SK-N-SH (cell line): ENCODE measurements at regions not wholly inside any gene's neighbourhood (a gene's known extent, or its start where the extent isn't known, plus 50 kb on each side); places are given as distances from the start of the nearest gene placed in this dataset.

Source experiments
- CTCF ChIA-PET: fragments of 300-600, 350-600 bp; formaldehyde crosslinking; extraction: SDS; loops from one replicate; lab custom pipeline; 2021; lab: Yijun Ruan, JAX
- POLR2A ChIA-PET: fragments of 350-600 bp; sonication (Branson Sonifier 250); formaldehyde crosslinking; extraction: SDS; loops from one replicate; lab custom pipeline; 2020; ENCODE audit warnings: antibody characterized with exemption, inconsistent platforms; lab: Yijun Ruan, JAX
- DNase-seq: peaks from one replicate; pipeline ENCODE4 v3.0.0; 2012
- H2AFZ ChIP-seq: fragments of 200-600 bp; sonication (generic); 2 replicates; pipeline ENCODE4 v1.8.1; 2016; ENCODE audit warnings: antibody characterized with exemption, mild to moderate bottlenecking, low read depth
- H3F3A ChIP-seq: fragments of 200-600 bp; sonication (generic); replicated peaks from 2 replicates; pipeline ENCODE3; 2016; ENCODE audit warnings: antibody characterized with exemption, mild to moderate bottlenecking; ENCODE audit not compliant: insufficient read depth
- H3K27ac ChIP-seq, 2 experiments: fragments of 200-500 bp in 1 of 2; fragments of 200-600 bp in 1 of 2; sonication (Bioruptor generic) in 1 of 2; sonication (generic), shearing (Covaris generic) in 1 of 2; 2 replicates each; pipeline versions ENCODE4 v1.5.1 to v1.6.1; 2014 to 2016; ENCODE audit warnings: low read depth in 2 of 2, inconsistent platforms in 1 of 2, low read length in 1 of 2, mild to moderate bottlenecking in 1 of 2, mixed read lengths in 1 of 2
- H3K27me3 ChIP-seq: fragments of 200-600 bp; sonication (generic), shearing (Covaris generic); 2 replicates; pipeline ENCODE4 v1.6.1; 2016; ENCODE audit warnings: mixed run types; ENCODE audit not compliant: insufficient read depth
- H3K36me3 ChIP-seq, 2 experiments: fragments of 200-500 bp in 1 of 2; fragments of 200-600 bp in 1 of 2; sonication (Bioruptor generic) in 1 of 2; sonication (generic) in 1 of 2; replicated peaks in 1 of 2; 2 replicates each; pipeline versions ENCODE3 to v1.5.1; 2014 to 2016; ENCODE audit warnings: low read length in 1 of 2, mild to moderate bottlenecking in 1 of 2; ENCODE audit not compliant: insufficient read depth in 2 of 2, control insufficient read depth in 1 of 2
- H3K4me1 ChIP-seq, 2 experiments: fragments of 200-500 bp in 1 of 2; fragments of 200-600 bp in 1 of 2; sonication (Bioruptor generic) in 1 of 2; sonication (generic), shearing (Covaris generic) in 1 of 2; 2 replicates each; pipeline versions ENCODE4 v1.5.1 to v1.6.1; 2014 to 2016; ENCODE audit warnings: low read depth in 1 of 2, low read length in 1 of 2, mixed run types in 1 of 2; ENCODE audit not compliant: insufficient read depth in 2 of 2, control insufficient read depth in 1 of 2
- H3K4me2 ChIP-seq: fragments of 200-600 bp; sonication (generic), shearing (Covaris generic); 2 replicates; pipeline ENCODE4 v1.6.1; 2017; ENCODE audit warnings: mixed run types
- H3K4me3 ChIP-seq, 2 experiments: fragments of 200-500 bp in 1 of 2; fragments of 200-600 bp in 1 of 2; sonication (Bioruptor generic) in 1 of 2; sonication (generic), shearing (Covaris generic) in 1 of 2; 2 replicates each; pipeline versions ENCODE4 v1.5.1 to v1.8.1; 2014 to 2016; ENCODE audit warnings: low read depth in 2 of 2, inconsistent platforms in 1 of 2, low read length in 1 of 2, mild to moderate bottlenecking in 1 of 2, mixed read lengths in 1 of 2, moderate library complexity in 1 of 2
- H3K79me2 ChIP-seq: fragments of 200-600 bp; sonication (generic); 2 replicates; pipeline ENCODE4 v1.8.1; 2017; ENCODE audit warnings: mild to moderate bottlenecking; ENCODE audit not compliant: insufficient read depth
- H3K9ac ChIP-seq: fragments of 200-600 bp; sonication (generic); 2 replicates; pipeline ENCODE4 v1.6.1; 2017; ENCODE audit warnings: mixed run types
- H3K9me2 ChIP-seq: fragments of 200-600 bp; sonication (generic); 2 replicates; pipeline ENCODE4 v1.6.1; 2017; ENCODE audit warnings: mixed run types
- H3K9me3 ChIP-seq: fragments of 200-600 bp; sonication (generic); 2 replicates; pipeline ENCODE4 v1.6.1; 2017; ENCODE audit warnings: mixed run types, mild to moderate bottlenecking, moderate library complexity
- H4K20me1 ChIP-seq: fragments of 200-600 bp; sonication (generic); 2 replicates; pipeline ENCODE4 v1.6.1; 2017; ENCODE audit warnings: mild to moderate bottlenecking, mixed run types; ENCODE audit not compliant: insufficient read depth
- CHD2 ChIP-seq: fragments of 150-350 bp; IDR thresholded peaks from 2 replicates; pipeline ENCODE4 v1.6.1; 2018; ENCODE audit warnings: low read length; ENCODE audit not compliant: partially characterized antibody
- CTCF ChIP-seq: fragments of 200-600 bp; sonication (generic); IDR thresholded peaks from 2 replicates; pipeline ENCODE4 v1.6.1; 2017; ENCODE audit warnings: antibody characterized with exemption, mild to moderate bottlenecking, moderate library complexity
- EP300 ChIP-seq, 2 experiments: IDR thresholded peaks; 2 replicates each; pipeline versions ENCODE4 v1.4.0 to v1.6.1; 2012; ENCODE audit warnings: borderline replicate concordance in 1 of 2, low read depth in 1 of 2, low read length in 1 of 2
- FOXJ3 ChIP-seq: sonication (generic); formaldehyde crosslinking; IDR thresholded peaks from 2 replicates; pipeline ENCODE4 v1.5.1; 2020; ENCODE audit warnings: mild to moderate bottlenecking, missing genetic modification reagents
- IRF3 ChIP-seq: fragments of 150-350 bp; IDR thresholded peaks from 2 replicates; pipeline ENCODE4 v1.6.1; 2016; ENCODE audit warnings: mild to moderate bottlenecking, low read depth, low read length
- JUND ChIP-seq: IDR thresholded peaks from 2 replicates; pipeline ENCODE4 v1.4.0; 2012
- MAX ChIP-seq: IDR thresholded peaks from 2 replicates; pipeline ENCODE4 v1.4.0; 2012; ENCODE audit warnings: low read depth
- MEF2A ChIP-seq: IDR thresholded peaks from 2 replicates; pipeline ENCODE4 v1.4.0; 2012; ENCODE audit warnings: low read depth, borderline replicate concordance
- NFIC ChIP-seq: IDR thresholded peaks from 2 replicates; pipeline ENCODE4 v1.4.0; 2012; ENCODE audit warnings: borderline replicate concordance
- NRF1 ChIP-seq: IDR thresholded peaks from 2 replicates; pipeline ENCODE4 v1.6.1; 2012; ENCODE audit warnings: low read depth, mild to moderate bottlenecking, low read length
- POLR2AphosphoS5 ChIP-seq: IDR thresholded peaks from 2 replicates; pipeline ENCODE4 v1.6.1; 2012; ENCODE audit warnings: low read depth, low read length
- REST ChIP-seq: IDR thresholded peaks from 2 replicates; pipeline ENCODE4 v1.6.1; 2012; ENCODE audit warnings: mild to moderate bottlenecking, low read depth, low read length, moderate library complexity
- SMC3 ChIP-seq: IDR thresholded peaks from 2 replicates; pipeline ENCODE4 v1.6.1; 2012; ENCODE audit warnings: low read depth, low read length, improper control_type of control experiment
- TAF1 ChIP-seq: IDR thresholded peaks from 2 replicates; pipeline ENCODE4 v1.6.1; 2012; ENCODE audit warnings: low read depth, mild to moderate bottlenecking, low read length, moderate library complexity, borderline replicate concordance
- USF1 ChIP-seq: IDR thresholded peaks from 2 replicates; pipeline ENCODE4 v1.4.0; 2012; ENCODE audit warnings: low read depth, borderline replicate concordance
- WGBS: methylation state at CpG from one replicate; pipeline ENCODE4 v1.1.6; 2017; ENCODE audit warnings: low lambda C conversion rate; 5-methylcytosine and 5-hydroxymethylcytosine counted together
- TF ChIP-seq, protein P1 (sequence below): IDR thresholded peaks from 2 replicates; pipeline ENCODE4; 2012

- POLR2A ChIA-PET: no interaction called here
Observed at GRCh38 chr5:93208141-93208751, 372.8 kb downstream of the NR2F1-AS1 start.

DNA sequence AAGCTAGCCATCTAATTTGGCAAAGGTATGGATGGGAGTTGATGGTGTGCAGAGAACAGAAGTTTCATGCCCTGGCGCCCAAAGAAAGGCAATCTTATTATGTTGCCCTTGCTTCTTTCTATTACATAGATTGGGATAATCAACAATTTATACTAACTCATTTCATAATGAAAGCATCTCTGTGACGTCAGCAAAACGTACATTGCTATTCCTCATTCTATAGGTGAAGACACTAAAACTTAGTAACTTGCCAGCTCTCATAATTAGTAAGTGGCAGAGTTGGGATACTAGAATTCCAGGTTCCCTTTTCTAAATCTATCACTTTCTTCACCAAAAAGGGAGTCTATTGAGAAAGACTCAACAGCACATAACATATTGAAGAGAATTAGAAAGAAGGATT, 374.8 kb downstream of the NR2F1-AS1 start:
- WGBS: 95% methylated on average over 3 of the region's 3 CpGs
- no peak overlapping the region for H2AFZ ChIP-seq
- no peaks in the 10 kb centered on the region for H3K9me2 ChIP-seq
- H3K27me3 ChIP-seq: no peaks in the 10 kb centered on the region
- H3F3A ChIP-seq: no peaks in the 10 kb centered on the region
- ChIA-PET POLR2A (no interaction called here), CTCF (no interaction called here)
- no peaks in the 10 kb centered on the region for H3K36me3 ChIP-seq
- DNase-seq: no peak
- H3K4me1 ChIP-seq: peaks cover under 1 to 4% of the 10 kb centered on the region in 2 experiments; a peak in 2 of 4 replicates
- H3K9me3 ChIP-seq: no peaks in the 10 kb centered on the region
- H3K9ac ChIP-seq: no peak overlapping the region
- H3K4me3 ChIP-seq: no peak overlapping the region
- no peak overlapping the region for H3K27ac ChIP-seq
- H3K79me2 ChIP-seq: no peaks in the 10 kb centered on the region
- H3K4me2 ChIP-seq: no peak overlapping the region
- no peaks in the 10 kb centered on the region for H4K20me1 ChIP-seq
- TF ChIP-seq NFIC (no peak), CTCF (no peak), REST (no peak), IRF3 (no peak), EP300 (IDR thresholded peaks at IDR 0.05; ENCODE audit: borderline replicate concordance in 1 of 2, low read depth in 1 of 2, low read length in 1 of 2) (no peak), POLR2AphosphoS5 (no peak), FOXJ3 (CRISPR knock-in tag) (no peak), NRF1 (no peak), SMC3 (no peak), MEF2A (no peak), TAF1 (no peak), USF1 (no peak)

More at GRCh38 chr5:93208141-93208751, 372.8 kb downstream of the NR2F1-AS1 start:
- no peaks in the 10 kb centered on the region for H3K36me3 ChIP-seq
- H3K79me2 ChIP-seq: no peaks in the 10 kb centered on the region
- peak overlapping the region; percentile 46 to 78; a peak in 3 of 4 replicates for H3K27ac ChIP-seq
- H3K9me3 ChIP-seq: no peaks in the 10 kb centered on the region
- H3K9me2 ChIP-seq: no peaks in the 10 kb centered on the region
- H3K4me1 ChIP-seq: peaks cover 0 to 4% of the 10 kb centered on the region in 2 experiments; a peak in 1 of 4 replicates
- no peak overlapping the region for H3K9ac ChIP-seq
- H4K20me1 ChIP-seq: no peaks in the 10 kb centered on the region
- H3K27me3 ChIP-seq: no peaks in the 10 kb centered on the region
- TF ChIP-seq NFIC (0 out of 2 replicates have a peak, but pooled peaks have one; percentile 3), JUND (no peak), MEF2A (0 out of 2 replicates have a peak, but pooled peaks have one; percentile 18), MAX (no peak), EP300 (IDR thresholded peaks at IDR 0.05; ENCODE audit: borderline replicate concordance in 1 of 2, low read depth in 1 of 2, low read length in 1 of 2) (peak in 1 of 2 experiments; percentile 8; a peak in 1 of 4 replicates), CHD2 (no peak)
- TF ChIP-seq, protein P1, sequence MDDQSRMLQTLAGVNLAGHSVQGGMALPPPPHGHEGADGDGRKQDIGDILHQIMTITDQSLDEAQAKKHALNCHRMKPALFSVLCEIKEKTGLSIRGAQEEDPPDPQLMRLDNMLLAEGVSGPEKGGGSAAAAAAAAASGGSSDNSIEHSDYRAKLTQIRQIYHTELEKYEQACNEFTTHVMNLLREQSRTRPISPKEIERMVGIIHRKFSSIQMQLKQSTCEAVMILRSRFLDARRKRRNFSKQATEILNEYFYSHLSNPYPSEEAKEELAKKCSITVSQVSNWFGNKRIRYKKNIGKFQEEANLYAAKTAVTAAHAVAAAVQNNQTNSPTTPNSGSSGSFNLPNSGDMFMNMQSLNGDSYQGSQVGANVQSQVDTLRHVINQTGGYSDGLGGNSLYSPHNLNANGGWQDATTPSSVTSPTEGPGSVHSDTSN: peak; percentile 28; the same call in 1 of the 2 replicates
- no peak for DNase-seq
- WGBS: 66% methylated on average over 2 of the region's 2 CpGs
- no peak overlapping the region for H2AFZ ChIP-seq
- no peaks in the 10 kb centered on the region for H3F3A ChIP-seq
- no peak overlapping the region for H3K4me3 ChIP-seq
- CTCF ChIA-PET: interaction anchor here (1.5 kb wide), 1 partner anchor 8 kb away, joined by 3 read pairs; no protein-coding TSS in a partner anchor
- no peak overlapping the region for H3K4me2 ChIP-seq
